ENCODE measurements at regions not wholly inside any gene's neighbourhood (a gene's known extent, or its start where the extent isn't known, plus 50 kb on each side); places are given as distances from the start of the nearest gene placed in this dataset.

DNA sequence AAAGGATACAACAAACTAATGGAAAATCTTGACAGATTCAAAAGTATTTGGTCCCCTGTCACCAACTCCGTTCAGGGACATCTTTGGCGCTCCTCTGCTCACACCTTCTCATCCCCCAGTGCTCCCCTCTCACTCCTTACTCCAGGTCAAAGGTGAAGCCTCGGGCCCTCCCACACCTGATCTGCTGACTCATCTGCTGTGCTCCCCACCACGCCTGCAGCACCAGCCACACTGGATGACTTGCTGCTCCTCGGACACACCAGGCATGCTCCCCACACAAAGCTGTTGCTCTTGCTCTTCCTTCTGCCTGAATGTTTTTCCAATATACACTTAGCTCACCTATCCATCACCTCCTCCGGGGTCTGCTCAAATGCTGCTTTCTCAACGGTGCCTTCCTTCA is 123.4 kb downstream of the ESM1 start:
- Histone ChIP-seq H3K9me3 (peaks cover 4 to 24% (median 21%) of the 10 kb centered on the region in 4 donors), H3K27ac (no peak overlapping the region), H3K4me1 (peaks cover 0 to 5% (median under 1%) of the 10 kb centered on the region in 4 donors), H3K4me3 (no peak overlapping the region), H3K36me3 (no peaks in the 10 kb centered on the region), H3K27me3 (no peaks in the 10 kb centered on the region)
- WGBS, 5 donors: 77 to 81% (median 79%) methylated on average over 7 of the region's 7 CpGs
- no peak for DNase-seq
- TF ChIP-seq, protein P1, sequence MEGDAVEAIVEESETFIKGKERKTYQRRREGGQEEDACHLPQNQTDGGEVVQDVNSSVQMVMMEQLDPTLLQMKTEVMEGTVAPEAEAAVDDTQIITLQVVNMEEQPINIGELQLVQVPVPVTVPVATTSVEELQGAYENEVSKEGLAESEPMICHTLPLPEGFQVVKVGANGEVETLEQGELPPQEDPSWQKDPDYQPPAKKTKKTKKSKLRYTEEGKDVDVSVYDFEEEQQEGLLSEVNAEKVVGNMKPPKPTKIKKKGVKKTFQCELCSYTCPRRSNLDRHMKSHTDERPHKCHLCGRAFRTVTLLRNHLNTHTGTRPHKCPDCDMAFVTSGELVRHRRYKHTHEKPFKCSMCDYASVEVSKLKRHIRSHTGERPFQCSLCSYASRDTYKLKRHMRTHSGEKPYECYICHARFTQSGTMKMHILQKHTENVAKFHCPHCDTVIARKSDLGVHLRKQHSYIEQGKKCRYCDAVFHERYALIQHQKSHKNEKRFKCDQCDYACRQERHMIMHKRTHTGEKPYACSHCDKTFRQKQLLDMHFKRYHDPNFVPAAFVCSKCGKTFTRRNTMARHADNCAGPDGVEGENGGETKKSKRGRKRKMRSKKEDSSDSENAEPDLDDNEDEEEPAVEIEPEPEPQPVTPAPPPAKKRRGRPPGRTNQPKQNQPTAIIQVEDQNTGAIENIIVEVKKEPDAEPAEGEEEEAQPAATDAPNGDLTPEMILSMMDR (IDR thresholded peaks at IDR 0.05): no peak
- TF ChIP-seq POLR2A (IDR thresholded peaks at IDR 0.05) (no peak), EP300 (IDR thresholded peaks at IDR 0.05) (no peak), POLR2AphosphoS5 (IDR thresholded peaks at IDR 0.05) (no peak)
- intact Hi-C loops (cut with DNase I; ENCODE audit: low total_unique reads): no loop called here

- Histone ChIP-seq H3K9me3 (peaks cover 4 to 30% (median 25%) of the 10 kb centered on the region in 4 donors), H3K27me3 (no peaks in the 10 kb centered on the region), H3K36me3 (no peaks in the 10 kb centered on the region), H3K4me1 (peaks cover 0 to 3% (median 0%) of the 10 kb centered on the region in 4 donors), H3K27ac (no peak overlapping the region), H3K4me3 (no peak overlapping the region)
- 30 to 52% (median 38%) methylated on average over 5 of the region's 5 CpGs for WGBS, 5 donors
- intact Hi-C loops (cut with DNase I; ENCODE audit: low total_unique reads): no loop called here
- TF ChIP-seq POLR2A (IDR thresholded peaks at IDR 0.05) (no peak), POLR2AphosphoS5 (IDR thresholded peaks at IDR 0.05) (no peak), EP300 (IDR thresholded peaks at IDR 0.05) (no peak)
- TF ChIP-seq, protein P1 (IDR thresholded peaks at IDR 0.05): no peak
- no peak for DNase-seq
These were observed 124.0 kb downstream of the ESM1 start for GRCh38 chr5:54861212-54861894.

- 81 to 93% (median 84%) methylated on average over 2 of the region's 2 CpGs for WGBS, 5 donors
- Histone ChIP-seq H3K27ac (no peak overlapping the region), H3K4me3 (no peak overlapping the region), H3K27me3 (no peaks in the 10 kb centered on the region), H3K36me3 (no peaks in the 10 kb centered on the region), H3K4me1 (peaks cover 0 to 3% (median 0%) of the 10 kb centered on the region in 4 donors), H3K9me3 (peaks cover 4 to 30% (median 25%) of the 10 kb centered on the region in 4 donors)
- intact Hi-C loops (cut with DNase I; ENCODE audit: low total_unique reads): no loop called here
- no peak for DNase-seq
- TF ChIP-seq, protein P1 (IDR thresholded peaks at IDR 0.05): no peak
- no peak for TF ChIP-seq EP300 (IDR thresholded peaks at IDR 0.05)
- no peak for TF ChIP-seq POLR2AphosphoS5 (IDR thresholded peaks at IDR 0.05)
- TF ChIP-seq POLR2A (IDR thresholded peaks at IDR 0.05): no peak
These were observed 125.1 kb downstream of the ESM1 start for GRCh38 chr5:54860321-54860720.

DNA sequence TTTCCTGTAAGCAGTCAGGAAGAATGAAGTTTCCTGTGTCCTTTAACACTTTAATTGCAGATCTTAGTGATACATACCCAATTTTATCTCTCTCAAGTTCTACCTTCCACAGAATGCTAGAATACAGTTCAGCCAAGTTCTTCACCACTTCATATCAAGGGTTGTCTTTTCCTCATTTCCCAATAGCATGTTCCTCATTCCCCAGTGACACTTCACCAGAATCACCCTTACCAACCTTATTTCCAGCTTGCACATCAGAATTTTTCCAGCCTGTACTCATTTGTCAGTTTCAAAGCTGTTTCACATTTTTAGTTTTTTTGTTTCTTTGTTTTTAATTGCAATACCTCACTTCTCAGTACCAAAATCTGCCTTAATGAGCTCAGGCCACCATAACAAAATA is 126.1 kb downstream of the ESM1 start:
- intact Hi-C loops (cut with DNase I; ENCODE audit: low total_unique reads): no loop called here
- TF ChIP-seq POLR2AphosphoS5 (IDR thresholded peaks at IDR 0.05) (no peak), EP300 (IDR thresholded peaks at IDR 0.05) (no peak), POLR2A (IDR thresholded peaks at IDR 0.05) (no peak)
- TF ChIP-seq, protein P1 (IDR thresholded peaks at IDR 0.05): no peak

More for the DNA sequence above, 126.1 kb downstream of the ESM1 start:
- Histone ChIP-seq H3K36me3 (no peaks in the 10 kb centered on the region), H3K27me3 (no peaks in the 10 kb centered on the region), H3K27ac (no peak overlapping the region), H3K4me3 (no peak overlapping the region), H3K9me3 (peaks cover 4 to 30% (median 25%) of the 10 kb centered on the region in 4 donors), H3K4me1 (peaks cover 0 to 3% (median 0%) of the 10 kb centered on the region in 4 donors)
- no peak for DNase-seq

Data from stomach (tissue), 8 donors.